ENCODE measurements at regions not wholly inside any gene's neighbourhood (a gene's known extent, or its start where the extent isn't known, plus 50 kb on each side); places are given as distances from the start of the nearest gene placed in this dataset.
A peak's percentile ranks its signal among the peaks of the same experiment; 100 is the strongest.

- DNase-seq = no peak
Measured at GRCh38 chr10:104576611-104577010, 64.5 kb upstream of the SORCS3 start.

GRCh38 chr10:104577163-104577562 lies 63.9 kb upstream of the SORCS3 start:
- DNase-seq = no peak

- no peak for DNase-seq
Measured at GRCh38 chr10:104577861-104578521, 63.1 kb upstream of the SORCS3 start.

GRCh38 chr10:104578671-104579070 lies 62.4 kb upstream of the SORCS3 start:
- DNase-seq = no peak

GRCh38 chr10:104579136-104579535 lies 62.0 kb upstream of the SORCS3 start:
- no peak for DNase-seq

- DNase-seq = no peak
Measured at GRCh38 chr10:104580321-104580720, 60.8 kb upstream of the SORCS3 start.

- DNase-seq = peak; percentile 72 to 77
Measured at GRCh38 chr10:104580774-104581675, 60.1 kb upstream of the SORCS3 start.

GRCh38 chr10:104581884-104582601 lies 59.0 kb upstream of the SORCS3 start:
- no peak for DNase-seq

- DNase-seq = no peak
Measured at GRCh38 chr10:104582602-104582951, 58.5 kb upstream of the SORCS3 start.

- DNase-seq = no peak
Measured at GRCh38 chr10:104582966-104583365, 58.1 kb upstream of the SORCS3 start.

- no peak for DNase-seq
Measured at GRCh38 chr10:104584541-104584940, 56.5 kb upstream of the SORCS3 start.

GRCh38 chr10:104587751-104588150 lies 53.3 kb upstream of the SORCS3 start:
- no peak for DNase-seq

- DNase-seq = no peak
Measured at GRCh38 chr10:104589431-104589830, 51.7 kb upstream of the SORCS3 start.

GRCh38 chr10:104589871-104590270 lies 51.2 kb upstream of the SORCS3 start:
- no peak for DNase-seq
